Thyroid gland (tissue), 4 donors: ENCODE measurements at regions not wholly inside any gene's neighbourhood (a gene's known extent, or its start where the extent isn't known, plus 50 kb on each side); places are given as distances from the start of the nearest gene placed in this dataset.

Experiments
- CTCF ChIP-seq, 6 experiments: fragments of 200-600 bp in 3 of 6; fragments of 450-650 bp in 3 of 6; sonication (generic) in 3 of 6; IDR thresholded peaks; one replicate each; pipeline ENCODE4 v1.5.1; 2016 to 2019; ENCODE audit warnings: antibody characterized with exemption in 6 of 6, mild to moderate bottlenecking in 2 of 6, inconsistent platforms in 1 of 6, moderate library complexity in 1 of 6
- POLR2A ChIP-seq, 2 donors: fragments of 450-650 bp; IDR thresholded peaks; one replicate each; pipeline ENCODE4 v1.6.1; 2017; ENCODE audit warnings: antibody characterized with exemption in 2 of 2, mild to moderate bottlenecking in 2 of 2, moderate library complexity in 1 of 2

DNA sequence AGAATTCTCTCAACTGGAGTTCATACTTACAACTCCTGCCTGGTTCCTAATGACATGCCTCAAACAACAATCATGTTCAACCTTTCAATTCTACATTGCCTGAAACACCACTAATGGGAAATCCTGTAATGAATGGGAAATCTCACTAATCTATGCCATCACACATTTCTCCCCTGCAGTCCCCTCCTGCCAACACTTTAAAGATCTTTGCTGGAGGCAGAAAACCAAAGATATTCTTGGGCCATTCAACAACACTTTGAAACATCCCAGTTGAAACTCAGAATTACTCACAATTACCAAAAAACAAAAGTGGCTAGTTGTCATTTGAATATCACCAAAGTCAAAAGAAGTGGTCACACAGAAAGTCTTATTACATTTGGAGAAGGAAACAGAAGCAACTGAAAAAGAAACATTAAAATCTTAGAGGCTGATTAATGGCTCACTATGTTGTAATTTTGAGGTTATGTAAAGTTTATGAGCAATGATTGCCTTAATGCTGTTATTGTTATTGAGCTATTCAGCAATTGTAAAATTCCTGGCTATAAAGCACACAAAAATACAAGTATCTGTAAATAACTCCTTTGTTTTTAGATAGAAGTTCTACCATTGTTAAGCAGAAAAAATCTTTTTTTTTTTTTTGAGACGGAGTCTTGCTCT lies 313.4 kb upstream of the SLC30A5 start:
- TF ChIP-seq CTCF (IDR thresholded peaks at IDR 0.05) (no peak), POLR2A (IDR thresholded peaks at IDR 0.05) (no peak)
